Right forelimb (tissue), 1 donor: ENCODE measurements at regions not wholly inside any gene's neighbourhood (a gene's known extent, or its start where the extent isn't known, plus 50 kb on each side); places are given as distances from the start of the nearest gene placed in this dataset.

Experiments used
- DNase-seq: peaks from one replicate; pipeline ENCODE4 v3.0.0-alpha.2; 2018

- no peak for DNase-seq
Observed at GRCh38 chr4:38313175-38313574, 350.8 kb upstream of the KLF3 start.

GRCh38 chr4:38313999-38314561 is 349.9 kb upstream of the KLF3 start:
- DNase-seq: no peak

GRCh38 chr4:38314663-38315062 is 349.3 kb upstream of the KLF3 start:
- no peak for DNase-seq

- no peak for DNase-seq
Observed at GRCh38 chr4:38315286-38315685, 348.7 kb upstream of the KLF3 start.

- DNase-seq: no peak
Observed at GRCh38 chr4:38316045-38316444, 348.0 kb upstream of the KLF3 start.

- no peak for DNase-seq
Observed at GRCh38 chr4:38317041-38317674, 346.8 kb upstream of the KLF3 start.

- peak; percentile 91 for DNase-seq
Observed at GRCh38 chr4:38318737-38319455, 345.1 kb upstream of the KLF3 start.

GRCh38 chr4:38319456-38320342 is 344.3 kb upstream of the KLF3 start:
- DNase-seq: peak; percentile 99

GRCh38 chr4:38320343-38320695 is 343.7 kb upstream of the KLF3 start:
- no peak for DNase-seq

GRCh38 chr4:38320833-38321232 is 343.2 kb upstream of the KLF3 start:
- DNase-seq: no peak

- no peak for DNase-seq
Observed at GRCh38 chr4:38322714-38323113, 341.3 kb upstream of the KLF3 start.

GRCh38 chr4:38323141-38323641 is 340.8 kb upstream of the KLF3 start:
- no peak for DNase-seq

- no peak for DNase-seq
Observed at GRCh38 chr4:38324861-38325628, 339.0 kb upstream of the KLF3 start.

- no peak for DNase-seq
Observed at GRCh38 chr4:38325629-38325913, 338.4 kb upstream of the KLF3 start.

- DNase-seq: no peak
Observed at GRCh38 chr4:38326499-38326898, 337.5 kb upstream of the KLF3 start.

- DNase-seq: no peak
Observed at GRCh38 chr4:38327174-38327573, 336.8 kb upstream of the KLF3 start.

- no peak for DNase-seq
Observed at GRCh38 chr4:38328989-38329729, 334.8 kb upstream of the KLF3 start.

- no peak for DNase-seq
Observed at GRCh38 chr4:38330321-38330720, 333.7 kb upstream of the KLF3 start.

GRCh38 chr4:38330936-38331335 is 333.1 kb upstream of the KLF3 start:
- DNase-seq: no peak

GRCh38 chr4:38332699-38333098 is 331.3 kb upstream of the KLF3 start:
- no peak for DNase-seq

GRCh38 chr4:38333219-38333618 is 330.8 kb upstream of the KLF3 start:
- DNase-seq: no peak

- DNase-seq: no peak
Observed at GRCh38 chr4:38334791-38335190, 329.2 kb upstream of the KLF3 start.
